Left cardiac atrium (tissue), 4 donors: ENCODE measurements at regions not wholly inside any gene's neighbourhood (a gene's known extent, or its start where the extent isn't known, plus 50 kb on each side); places are given as distances from the start of the nearest gene placed in this dataset.

ENCODE experiments used
- ATAC-seq, 2 donors: fragments of 200-7000 bp; cut with Tn5 transposase; one replicate each; pipeline ENCODE4 v1.9.1; 2020; ENCODE audit warnings: mild to moderate bottlenecking in 2 of 2, moderate library complexity in 2 of 2
- DNase-seq: peaks from one replicate; pipeline ENCODE4 v3.0.0-alpha.2; 2020
- intact Hi-C, 2 donors: fragments of 100-400 bp; cut with DNase I; formaldehyde crosslinking; loops; one replicate each; pipeline versions ENCODE4 v1.14.1 to v1.15.1; 2022 to 2023
- donor health status: DM: no; HTN: yes; CAD: no.
- donor health status: DM: no; HTN: yes; CAD: no; lungs with severe emphysema.
- donor health status: DM: yes; HTN: yes; CAD: no.
- donor health status: Dilated cardiomyopathy.

GRCh38 chr11:8340296-8340695, 76.6 kb upstream of the LMO1 start:
- DNase-seq (no peak), ATAC-seq (no peak)
- intact Hi-C loops: no loop called here

- intact Hi-C loops: loop anchor here (2.0 to 10.0 kb wide), 2 partner anchors 225 to 227 kb away; no protein-coding TSS in a partner anchor
- DNase-seq (no peak), ATAC-seq (no peak)
Measured at GRCh38 chr11:8339592-8340022, 75.9 kb upstream of the LMO1 start.

GRCh38 chr11:8338138-8338537, 74.5 kb upstream of the LMO1 start:
- DNase-seq: peak; percentile 37
- intact Hi-C loops: loop anchor here (2.0 to 10.0 kb wide), 2 partner anchors 227 to 229 kb away; no protein-coding TSS in a partner anchor
- ATAC-seq: peak in 1 of 2 donors; percentile 70

GRCh38 chr11:8337130-8337795, 73.6 kb upstream of the LMO1 start:
- DNase-seq (no peak), ATAC-seq (no peak)
- intact Hi-C loops: loop anchor here in 1 of 2 donors (10.0 kb wide), 1 partner anchor 228 kb away; no protein-coding TSS in a partner anchor

GRCh38 chr11:8336356-8337129, 72.9 kb upstream of the LMO1 start:
- intact Hi-C loops: loop anchor here in 1 of 2 donors (10.0 kb wide), 1 partner anchor 228 kb away; no protein-coding TSS in a partner anchor
- no peak for DNase-seq
- ATAC-seq: no peak

GRCh38 chr11:8335683-8336082, 72.0 kb upstream of the LMO1 start:
- intact Hi-C loops: loop anchor here in 1 of 2 donors (10.0 kb wide), 1 partner anchor 229 kb away; no protein-coding TSS in a partner anchor
- ATAC-seq: no peak
- DNase-seq: no peak

- DNase-seq (no peak), ATAC-seq (no peak)
- intact Hi-C loops: loop anchor here in 1 of 2 donors (10.0 kb wide), 1 partner anchor 230 kb away; no protein-coding TSS in a partner anchor
Measured at GRCh38 chr11:8335186-8335585, 71.5 kb upstream of the LMO1 start.

GRCh38 chr11:8333811-8334401, 70.2 kb upstream of the LMO1 start:
- DNase-seq (no peak), ATAC-seq (peak in 1 of 2 donors; percentile 12)
- intact Hi-C loops: loop anchor here in 1 of 2 donors (10.0 kb wide), 1 partner anchor 231 kb away; no protein-coding TSS in a partner anchor

- no peak for ATAC-seq
- no peak for DNase-seq
- intact Hi-C loops: loop anchor here in 1 of 2 donors (10.0 kb wide), 1 partner anchor 231 kb away; no protein-coding TSS in a partner anchor
Measured at GRCh38 chr11:8333376-8333775, 69.7 kb upstream of the LMO1 start.

- ATAC-seq (no peak), DNase-seq (no peak)
- intact Hi-C loops: loop anchor here in 1 of 2 donors (10.0 kb wide), 1 partner anchor 232 kb away; no protein-coding TSS in a partner anchor
Measured at GRCh38 chr11:8332891-8333290, 69.2 kb upstream of the LMO1 start.

- ATAC-seq: peak in 1 of 2 donors; percentile 7
- intact Hi-C loops: loop anchor here in 1 of 2 donors (10.0 kb wide), 1 partner anchor 233 kb away; no protein-coding TSS in a partner anchor
- DNase-seq: no peak
Measured at GRCh38 chr11:8332196-8332595, 68.5 kb upstream of the LMO1 start.

GRCh38 chr11:8331767-8332166, 68.1 kb upstream of the LMO1 start:
- ATAC-seq (no peak), DNase-seq (no peak)
- intact Hi-C loops: loop anchor here in 1 of 2 donors (10.0 kb wide), 1 partner anchor 233 kb away; no protein-coding TSS in a partner anchor

GRCh38 chr11:8330896-8331295, 67.2 kb upstream of the LMO1 start:
- no peak for ATAC-seq
- intact Hi-C loops: loop anchor here in 1 of 2 donors (10.0 kb wide), 1 partner anchor 234 kb away; no protein-coding TSS in a partner anchor
- DNase-seq: no peak

- no peak for ATAC-seq
- intact Hi-C loops: loop anchor here in 1 of 2 donors (10.0 kb wide), 1 partner anchor 234 kb away; no protein-coding TSS in a partner anchor
- DNase-seq: no peak
Measured at GRCh38 chr11:8330404-8330803, 66.7 kb upstream of the LMO1 start.

GRCh38 chr11:8329847-8330361, 66.2 kb upstream of the LMO1 start:
- ATAC-seq (no peak), DNase-seq (no peak)

GRCh38 chr11:8329336-8329735, 65.7 kb upstream of the LMO1 start:
- DNase-seq: no peak
- ATAC-seq: no peak
- intact Hi-C loops: loop anchor here in 1 of 2 donors (10.0 kb wide), 1 partner anchor 105 kb away; no protein-coding TSS in a partner anchor

More at GRCh38 chr11:8329847-8330361, 66.2 kb upstream of the LMO1 start:
- intact Hi-C loops: loop anchor here in 1 of 2 donors (10.0 kb wide), 2 partner anchors 105 to 235 kb away; no protein-coding TSS in a partner anchor

- DNase-seq (peak; percentile 83), ATAC-seq (peak; percentile 71 to 90)
- intact Hi-C loops: loop anchor here in 1 of 2 donors (10.0 kb wide), 1 partner anchor 104 kb away; no protein-coding TSS in a partner anchor
Measured at GRCh38 chr11:8328848-8329330, 65.2 kb upstream of the LMO1 start.

GRCh38 chr11:8328231-8328794, 64.6 kb upstream of the LMO1 start:
- DNase-seq: no peak
- intact Hi-C loops: loop anchor here in 1 of 2 donors (10.0 kb wide), 1 partner anchor 104 kb away; no protein-coding TSS in a partner anchor
- ATAC-seq: no peak
